Inferior parietal cortex (tissue), 1 donor: ENCODE measurements at regions not wholly inside any gene's neighbourhood (a gene's known extent, or its start where the extent isn't known, plus 50 kb on each side); places are given as distances from the start of the nearest gene placed in this dataset.

Experiments used
- DNase-seq: peaks from one replicate; pipeline ENCODE4 v3.0.0-alpha.2; 2016; ENCODE audit errors: extremely low spot score

GRCh38 chr14:98368916-98369315 lies 903.1 kb downstream of the BCL11B start:
- DNase-seq: no peak

GRCh38 chr14:98369344-98369743 lies 902.7 kb downstream of the BCL11B start:
- no peak for DNase-seq

DNA sequence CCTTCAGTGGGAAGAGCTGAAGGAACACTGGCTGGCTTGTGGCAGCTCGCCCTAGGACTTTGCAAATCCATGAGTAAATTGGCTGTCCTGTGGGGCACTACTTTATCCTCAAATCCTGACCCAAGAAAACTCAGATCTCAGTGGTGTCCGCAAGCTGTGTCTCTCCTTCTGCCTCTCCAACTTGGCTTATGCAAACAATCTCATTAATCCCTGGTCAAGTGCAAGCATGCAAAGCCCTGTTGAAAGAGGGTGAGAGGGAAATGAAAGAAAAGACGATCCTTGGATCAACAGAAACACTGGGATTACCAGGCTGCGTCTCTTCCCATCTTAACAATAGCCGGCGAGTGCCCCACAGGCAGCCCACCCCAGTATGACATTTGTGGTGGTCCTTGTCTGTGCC lies 901.6 kb downstream of the BCL11B start:
- DNase-seq: no peak

GRCh38 chr14:98371141-98371540 lies 900.9 kb downstream of the BCL11B start:
- DNase-seq: no peak

DNA sequence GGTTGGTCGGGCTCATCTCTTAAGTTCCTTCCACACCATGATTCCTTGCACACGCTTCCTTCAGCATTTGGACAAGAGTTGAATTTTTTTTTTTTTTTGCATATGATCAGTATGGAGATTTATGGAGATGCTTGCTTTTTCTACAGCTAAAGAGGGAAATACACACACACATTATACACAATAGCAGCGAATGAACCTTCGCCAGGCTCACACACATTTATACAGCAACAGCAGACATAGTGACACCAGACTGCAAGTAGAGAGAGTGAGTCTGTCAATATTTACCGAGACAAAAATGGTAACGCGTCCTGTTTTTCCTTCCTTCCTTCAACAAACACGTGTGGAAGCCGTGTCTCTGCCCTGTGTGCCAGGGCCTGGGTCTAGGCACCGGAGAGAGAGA lies 897.9 kb downstream of the BCL11B start:
- no peak for DNase-seq

DNA sequence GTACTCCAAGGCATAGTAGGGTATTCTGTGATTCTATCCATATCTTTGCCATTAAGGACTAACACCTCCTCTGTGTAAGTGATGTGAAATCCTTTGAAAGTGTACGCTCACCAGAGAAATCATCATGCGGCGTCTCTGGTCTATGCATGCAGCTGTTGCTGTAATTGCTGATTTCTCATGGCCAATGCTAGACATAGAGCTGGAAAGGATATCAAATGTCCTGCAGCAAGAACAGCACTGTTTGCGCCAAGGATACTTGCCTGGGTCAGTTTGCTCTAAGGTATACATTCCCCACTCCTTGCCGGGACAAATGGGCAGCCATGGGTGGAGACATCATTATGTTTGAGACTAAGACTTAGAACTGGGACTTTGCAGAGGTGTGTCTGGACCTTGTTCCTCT lies 896.4 kb downstream of the BCL11B start:
- DNase-seq: no peak

DNA sequence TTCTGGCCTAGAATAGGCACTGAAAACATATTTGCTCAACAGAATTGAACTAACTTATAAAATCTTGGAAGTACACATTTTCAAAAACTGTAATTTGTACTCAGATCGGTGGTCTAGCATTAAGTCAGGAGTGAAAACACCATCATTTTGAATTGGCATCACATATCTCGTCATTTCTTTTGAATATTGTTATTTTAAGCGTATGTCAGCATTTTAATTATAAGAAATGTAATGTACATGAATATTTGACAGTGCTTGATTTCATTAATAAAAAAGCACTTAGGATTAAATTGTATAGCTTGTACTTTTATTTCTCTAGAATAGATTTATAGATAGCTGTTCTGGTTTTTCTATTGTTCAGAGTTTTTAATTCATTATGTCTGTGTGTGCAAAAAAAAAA lies 892.2 kb downstream of the BCL11B start:
- no peak for DNase-seq

- no peak for DNase-seq
These were observed 889.3 kb downstream of the BCL11B start for GRCh38 chr14:98382662-98383061.

GRCh38 chr14:98385851-98386250 lies 886.1 kb downstream of the BCL11B start:
- no peak for DNase-seq

GRCh38 chr14:98391061-98391460 lies 880.9 kb downstream of the BCL11B start:
- DNase-seq: no peak

DNA sequence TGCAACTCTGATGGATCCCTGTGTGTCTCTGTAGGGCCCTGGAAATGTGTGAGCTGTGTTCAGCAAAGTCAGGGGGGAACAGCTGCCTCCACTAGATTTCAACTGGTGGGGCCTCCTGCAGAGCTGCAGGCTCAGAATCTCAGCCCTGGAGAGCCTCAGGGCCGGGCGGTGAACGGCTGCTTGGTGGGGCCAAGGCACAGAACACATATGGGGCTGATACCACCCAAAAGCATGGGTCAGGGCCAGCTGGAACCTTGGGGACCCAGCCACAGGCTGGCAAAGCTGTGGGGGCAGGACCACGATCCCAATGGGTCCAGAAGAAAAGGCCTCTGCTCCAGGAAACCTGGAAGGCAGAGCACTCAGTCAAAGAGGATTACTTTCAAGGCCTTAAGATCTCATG lies 878.5 kb downstream of the BCL11B start:
- no peak for DNase-seq

DNA sequence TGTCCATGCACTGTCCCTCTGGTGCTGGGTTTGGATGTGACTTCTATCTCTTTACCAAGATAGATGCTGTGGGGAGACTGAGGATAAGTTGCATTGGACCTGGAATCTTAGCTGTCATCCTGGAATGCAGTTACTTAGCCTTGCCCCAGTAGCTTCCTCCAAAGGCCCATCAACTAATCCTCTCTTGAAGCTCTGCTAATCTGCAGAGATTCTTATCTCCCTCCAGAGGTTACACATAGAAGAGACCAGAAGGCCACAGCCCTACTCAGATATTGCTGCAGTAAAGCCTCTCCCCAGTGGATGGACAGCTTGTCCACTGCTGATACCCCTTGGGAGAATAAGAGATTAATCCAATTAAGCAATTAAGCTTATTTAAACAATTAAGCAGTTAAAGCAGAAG lies 867.2 kb downstream of the BCL11B start:
- no peak for DNase-seq

DNA sequence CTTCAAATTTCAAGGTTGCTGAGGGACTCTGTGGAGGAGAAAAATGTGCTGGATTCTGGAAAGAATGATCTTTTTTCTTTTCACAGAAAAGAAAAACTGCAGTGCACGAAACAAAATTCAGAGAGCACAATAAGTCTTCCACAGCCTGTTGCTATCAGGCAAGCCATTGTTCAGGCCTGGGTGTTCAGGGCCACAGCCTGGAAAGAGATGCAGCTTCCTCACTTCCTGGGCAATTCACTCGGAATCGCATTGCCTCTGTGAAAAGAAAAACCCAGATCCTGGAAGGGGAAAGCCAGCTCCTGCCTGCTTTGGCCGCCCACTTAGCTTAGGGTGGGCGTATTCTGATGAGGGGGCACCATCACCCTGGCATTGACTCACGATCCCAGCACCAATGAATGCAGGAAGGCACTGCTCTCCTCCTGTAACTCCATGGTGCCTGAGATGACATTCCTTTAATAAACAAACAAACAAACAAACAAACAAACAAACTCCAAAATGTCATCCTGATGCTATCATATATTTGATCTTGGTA lies 863.9 kb downstream of the BCL11B start:
- no peak for DNase-seq

- no peak for DNase-seq
These were observed 863.3 kb downstream of the BCL11B start for GRCh38 chr14:98408713-98409112.

GRCh38 chr14:98411154-98411553 lies 860.8 kb downstream of the BCL11B start:
- no peak for DNase-seq

- DNase-seq: no peak
These were observed 859.6 kb downstream of the BCL11B start for GRCh38 chr14:98412431-98412830.

DNA sequence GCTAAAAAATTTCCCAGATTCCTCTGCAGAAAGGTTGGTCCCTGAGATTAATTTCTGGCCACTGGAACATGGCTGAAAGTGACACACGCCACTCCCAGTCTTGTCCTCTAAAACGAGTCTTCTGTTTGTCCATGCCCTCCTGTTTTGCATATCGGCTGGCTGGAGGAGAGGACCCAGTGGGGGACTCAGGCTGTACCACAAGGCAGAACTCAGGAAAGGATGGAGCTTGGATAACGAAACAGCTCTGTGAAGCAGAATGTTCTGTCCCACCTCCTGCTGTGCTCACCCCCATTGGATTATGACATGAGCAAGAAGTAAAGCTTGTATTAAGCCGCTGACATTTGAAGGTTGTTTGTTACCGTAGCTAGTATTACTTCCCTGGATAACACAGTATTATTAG lies 856.2 kb downstream of the BCL11B start:
- no peak for DNase-seq

DNA sequence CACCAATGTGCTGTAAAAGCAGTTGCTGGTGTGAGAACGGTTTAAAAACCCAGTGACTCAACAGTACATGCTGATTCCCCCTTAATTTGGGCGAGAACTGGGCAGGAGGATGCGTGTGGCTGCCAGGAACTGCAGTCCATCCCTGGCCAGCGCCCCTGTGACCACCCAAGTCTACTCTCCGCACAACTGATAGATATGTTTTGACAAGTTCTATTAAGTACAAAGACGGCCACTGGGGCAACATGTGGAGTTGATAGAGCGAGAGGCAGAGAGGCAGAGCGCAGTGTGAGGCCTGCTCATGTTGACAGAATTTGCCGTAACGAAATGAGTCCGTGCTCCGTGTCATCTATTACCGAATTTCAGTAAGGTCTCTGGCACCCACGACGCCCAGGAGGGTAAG lies 855.0 kb downstream of the BCL11B start:
- DNase-seq: no peak

DNA sequence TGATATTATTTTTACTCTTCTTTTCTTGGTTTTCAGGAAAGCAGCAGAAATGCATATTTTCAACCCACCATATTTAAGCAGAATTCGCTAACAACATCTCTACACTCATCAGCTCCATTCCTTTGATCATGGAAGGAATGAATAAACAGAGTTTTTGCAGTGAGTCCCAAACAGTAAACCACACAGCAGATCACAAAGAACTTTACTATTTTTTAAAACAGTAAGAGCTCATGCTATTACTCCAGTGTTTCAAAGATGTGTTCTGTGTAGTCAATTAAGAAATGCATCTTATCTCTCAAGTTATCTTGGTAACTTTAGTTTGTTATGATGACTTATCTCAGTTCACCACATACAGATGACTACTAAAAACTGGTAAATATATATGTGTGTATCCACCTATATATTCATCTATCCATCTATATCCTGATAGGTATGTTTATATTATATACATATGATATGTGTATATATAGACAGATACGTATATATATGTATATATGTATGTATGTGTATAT lies 843.5 kb downstream of the BCL11B start:
- no peak for DNase-seq

GRCh38 chr14:98433436-98433835 lies 838.6 kb downstream of the BCL11B start:
- DNase-seq: no peak

- no peak for DNase-seq
These were observed 834.9 kb downstream of the BCL11B start for GRCh38 chr14:98437113-98437512.

GRCh38 chr14:98444077-98444476 lies 827.9 kb downstream of the BCL11B start:
- DNase-seq: no peak

- DNase-seq: no peak
These were observed 826.3 kb downstream of the BCL11B start for GRCh38 chr14:98445718-98446117.

DNA sequence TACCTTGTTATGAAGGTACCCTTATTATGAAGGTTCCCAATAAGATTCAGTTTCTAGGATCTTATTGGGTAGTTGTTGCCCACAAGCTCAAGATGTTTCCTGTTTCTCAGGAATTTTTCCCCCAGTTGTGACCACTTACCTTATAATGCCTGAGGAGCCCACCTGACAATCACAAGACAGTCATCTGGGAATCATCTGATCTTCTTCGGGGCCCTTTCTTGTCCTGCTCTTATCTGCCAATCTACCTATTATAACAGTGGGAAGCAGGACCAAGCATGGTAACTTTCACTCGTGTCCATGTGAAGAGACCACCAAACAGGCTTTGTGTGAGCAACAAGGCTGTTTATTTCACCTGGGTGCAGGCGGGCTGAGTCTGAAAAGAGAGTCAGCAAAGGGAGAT lies 825.5 kb downstream of the BCL11B start:
- DNase-seq: no peak
